HG03354 (cell line): ENCODE measurements at regions not wholly inside any gene's neighbourhood (a gene's known extent, or its start where the extent isn't known, plus 50 kb on each side); places are given as distances from the start of the nearest gene placed in this dataset.
A peak's percentile ranks its signal among the peaks of the same experiment; 100 is the strongest.
"Not testable (repeated sequence)": the region's sequence is repeated elsewhere in the genome, so short reads cannot be mapped to it uniquely, and the experiment has no call there.

Experiments used
- ATAC-seq: cut with Tn5 transposase; IDR thresholded peaks from one replicate; pipeline ENCODE4 v1.9.1; 2021; ENCODE audit warnings: mild to moderate bottlenecking; ENCODE audit not compliant: unreplicated experiment, poor library complexity, severe bottlenecking

DNA sequence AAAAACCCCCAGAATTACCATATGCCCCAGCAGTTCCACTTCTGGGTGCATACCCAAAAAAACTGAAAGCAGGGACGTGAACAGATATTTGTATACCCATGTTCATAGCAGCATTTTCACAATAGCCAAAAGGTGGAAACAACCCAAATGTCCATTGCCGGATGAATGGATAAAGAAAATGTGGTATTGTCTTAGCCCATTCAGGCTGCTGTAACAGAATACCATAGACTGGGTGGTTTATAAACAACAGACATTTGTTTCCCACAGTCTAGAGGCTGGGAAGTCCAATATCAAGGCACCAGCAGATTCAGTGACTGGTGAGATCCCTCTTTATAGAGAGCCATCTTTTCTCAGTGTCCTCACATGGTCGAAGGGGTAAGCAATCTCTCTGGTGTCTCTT is 182.1 kb upstream of the ANKRD28 start:
- ATAC-seq = no peak

- ATAC-seq = no peak
Measured at GRCh38 chr3:15982243-15982642, 184.5 kb upstream of the ANKRD28 start.

DNA sequence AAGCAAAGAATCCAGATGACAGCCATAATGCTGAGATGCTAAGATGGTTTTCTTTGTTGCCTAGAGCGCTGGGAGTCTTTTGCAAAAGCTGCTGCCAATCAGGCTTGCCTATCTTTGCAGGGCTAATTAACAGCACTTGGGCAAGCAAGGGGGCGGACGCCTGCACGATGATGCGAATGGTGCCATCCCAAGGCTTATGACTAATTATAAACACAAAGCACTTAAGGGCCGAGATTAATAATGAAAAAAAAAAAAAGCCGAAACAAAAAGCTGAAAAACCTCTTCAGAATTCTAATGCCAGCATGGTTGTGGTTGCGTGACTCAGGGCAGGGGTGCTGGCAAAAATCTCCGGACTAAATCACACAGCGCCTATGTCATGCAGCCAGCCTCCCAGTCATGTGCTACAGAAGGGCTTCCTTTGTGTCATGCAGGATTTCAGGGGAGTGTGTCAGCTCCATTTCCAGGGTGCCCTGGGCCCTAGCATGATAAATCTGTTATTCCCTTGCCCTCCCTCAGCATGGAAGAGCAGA is 185.0 kb upstream of the ANKRD28 start:
- ATAC-seq = no peak

DNA sequence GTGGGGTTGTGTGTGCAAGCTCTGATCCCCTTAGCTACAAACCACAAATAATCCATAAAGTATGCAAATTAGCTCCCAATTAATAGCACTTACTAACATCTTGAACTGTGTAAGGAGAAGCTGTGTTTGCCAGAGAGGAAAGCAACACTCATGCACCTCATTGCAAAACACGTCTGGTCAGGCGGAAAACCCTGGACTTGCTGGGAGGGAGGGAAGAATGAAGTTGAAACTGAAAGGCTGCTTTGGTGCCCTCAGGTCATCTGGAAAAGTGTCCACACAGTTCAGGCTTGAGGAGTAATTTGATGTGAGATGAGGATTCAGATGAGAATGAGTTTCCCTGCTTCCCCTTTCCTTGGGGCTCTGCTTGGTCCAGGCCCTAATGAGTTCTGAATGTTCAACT is 185.5 kb upstream of the ANKRD28 start:
- no peak for ATAC-seq

DNA sequence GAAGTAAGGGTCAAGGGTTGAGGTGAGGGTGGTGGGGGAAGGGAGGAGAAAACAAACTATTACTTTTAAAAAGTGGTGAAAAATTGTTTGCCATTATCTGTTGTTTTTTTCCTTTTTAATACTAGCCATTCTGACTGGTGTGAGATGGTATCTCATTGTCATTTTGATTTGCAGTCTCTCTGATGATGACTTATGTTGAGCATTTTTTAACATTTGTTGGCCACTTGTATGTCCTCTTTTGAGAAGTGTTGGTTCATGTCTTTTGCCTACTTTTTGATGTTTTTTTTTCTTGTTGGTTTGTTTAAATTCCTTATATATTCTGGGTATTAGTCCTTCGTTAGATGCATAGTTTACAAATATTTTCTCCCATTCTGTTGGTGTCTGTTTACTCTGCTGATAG is 185.9 kb upstream of the ANKRD28 start:
- no peak for ATAC-seq

DNA sequence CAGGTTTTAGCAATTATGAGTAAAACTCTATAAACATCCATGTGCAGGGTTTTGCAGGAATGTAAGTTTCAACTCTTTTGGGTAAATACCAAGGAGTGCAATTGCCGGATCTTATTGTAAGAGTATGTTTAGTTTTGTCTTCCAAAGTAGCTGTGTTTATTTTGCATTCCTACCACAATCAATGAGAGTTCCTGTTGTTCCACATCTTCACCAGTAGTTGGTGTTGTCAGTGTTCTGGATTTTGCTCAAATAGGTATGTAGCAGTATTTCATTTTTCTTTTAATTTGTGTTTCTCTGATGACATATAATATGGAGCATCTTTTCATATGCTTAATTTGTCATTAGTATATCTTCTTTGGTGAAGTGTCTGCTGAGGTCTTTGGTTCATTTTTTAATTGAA is 185.1 kb upstream of the GALNT15 start:
- no peak for ATAC-seq

- ATAC-seq = not testable (repeated sequence)
Measured at GRCh38 chr3:15993660-15994059, 180.8 kb upstream of the GALNT15 start.

GRCh38 chr3:15996496-15996895 is 178.0 kb upstream of the GALNT15 start:
- ATAC-seq = not testable (repeated sequence)

DNA sequence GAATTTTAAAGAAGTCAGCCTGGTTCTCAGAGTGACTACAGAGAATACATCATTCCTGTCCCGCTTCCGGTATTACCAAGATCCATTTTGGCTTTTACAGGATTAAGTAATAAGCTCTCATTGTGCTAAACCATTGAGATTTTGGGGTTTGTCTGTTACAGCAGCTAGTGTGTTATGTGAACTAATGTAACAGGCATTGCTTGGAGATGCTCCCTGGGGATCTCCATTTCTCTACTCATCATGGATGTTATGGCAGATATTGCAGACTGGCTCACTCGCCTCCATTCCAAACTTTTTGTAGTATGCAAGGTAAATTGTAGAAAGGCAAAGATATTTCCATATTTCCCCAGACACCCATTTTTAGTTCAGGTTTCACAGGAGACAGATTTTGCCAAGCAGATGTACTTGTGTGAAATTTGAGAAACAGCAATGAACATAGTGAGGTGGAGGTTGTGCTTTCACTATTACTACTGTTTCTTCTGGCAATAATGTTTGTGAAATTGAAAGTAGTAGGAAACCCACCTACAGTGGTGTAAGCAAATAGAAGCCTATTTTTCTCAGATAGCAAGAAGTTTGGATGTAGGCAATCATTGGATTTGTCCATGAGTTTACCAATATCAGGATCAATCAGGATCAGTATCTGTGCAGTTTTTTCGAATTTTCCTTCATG is 177.1 kb upstream of the GALNT15 start:
- ATAC-seq = peak; percentile 68

- ATAC-seq = no peak
Measured at GRCh38 chr3:15998911-15999310, 175.6 kb upstream of the GALNT15 start.

GRCh38 chr3:16004812-16005211 is 169.7 kb upstream of the GALNT15 start:
- no peak for ATAC-seq

GRCh38 chr3:16011376-16011775 is 163.1 kb upstream of the GALNT15 start:
- ATAC-seq = no peak

GRCh38 chr3:16012086-16012485 is 162.4 kb upstream of the GALNT15 start:
- ATAC-seq = no peak

- ATAC-seq = no peak
Measured at GRCh38 chr3:16013568-16013967, 160.9 kb upstream of the GALNT15 start.

DNA sequence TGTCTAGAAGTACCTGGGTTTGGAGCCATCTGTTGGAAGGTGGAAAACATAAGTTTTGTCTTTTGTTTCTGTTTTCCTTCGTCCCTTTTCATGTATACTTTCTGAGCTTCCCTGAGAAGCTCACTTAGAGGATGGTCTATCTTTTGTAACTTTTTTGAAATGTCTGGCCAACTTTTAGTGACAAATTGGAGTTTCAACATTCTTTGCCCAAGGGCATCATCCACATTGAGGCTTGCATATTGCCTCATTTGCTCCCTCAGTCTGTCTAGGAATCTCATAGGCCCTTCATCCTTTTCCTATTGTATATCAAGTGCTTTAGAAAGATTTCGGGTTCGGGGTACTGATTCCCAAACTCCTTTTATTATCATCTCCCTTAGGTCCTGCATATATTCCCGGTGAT is 152.7 kb upstream of the GALNT15 start:
- ATAC-seq = not testable (repeated sequence)

DNA sequence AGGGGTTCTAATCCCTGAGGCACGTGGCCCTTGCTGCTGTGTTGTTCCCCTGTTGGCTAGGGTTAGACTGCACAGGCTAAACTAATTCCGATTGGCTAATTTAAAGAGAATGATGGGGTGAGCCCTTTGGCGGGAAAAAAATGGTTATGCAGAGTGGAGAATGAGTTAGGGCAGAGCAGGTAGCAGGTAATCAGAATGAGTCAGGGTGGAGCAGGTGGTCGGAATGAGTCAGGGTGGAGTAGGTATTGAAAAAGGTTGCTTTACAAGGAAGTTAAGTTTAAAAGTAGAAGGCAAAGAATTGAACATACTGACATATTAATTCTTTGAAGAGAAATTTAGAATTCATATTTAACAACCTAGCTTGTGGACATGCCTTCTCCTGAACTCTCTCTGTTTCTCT is 150.6 kb upstream of the GALNT15 start:
- ATAC-seq = not testable (repeated sequence)

GRCh38 chr3:16024548-16024947 is 149.9 kb upstream of the GALNT15 start:
- ATAC-seq = no peak

GRCh38 chr3:16026753-16027152 is 147.7 kb upstream of the GALNT15 start:
- ATAC-seq = no peak

GRCh38 chr3:16028604-16029003 is 145.9 kb upstream of the GALNT15 start:
- no peak for ATAC-seq

DNA sequence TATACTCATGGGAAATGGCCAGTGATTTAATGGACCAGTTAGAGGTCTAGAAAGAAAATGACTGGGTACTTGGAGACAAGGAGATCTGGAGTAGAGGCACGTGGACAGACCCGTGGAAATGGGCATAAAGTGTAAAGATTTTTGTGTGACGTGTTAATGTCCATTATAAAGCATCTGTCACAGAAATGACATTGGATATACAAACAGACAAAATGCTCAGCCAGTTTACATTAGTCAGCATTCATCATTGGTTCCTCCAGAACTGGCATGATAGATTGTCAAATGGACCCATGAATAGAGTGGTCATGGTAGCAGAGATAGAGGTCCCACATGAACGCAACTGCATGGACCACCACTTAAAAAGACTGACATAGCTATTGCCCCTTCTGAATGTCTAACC is 144.1 kb upstream of the GALNT15 start:
- no peak for ATAC-seq

DNA sequence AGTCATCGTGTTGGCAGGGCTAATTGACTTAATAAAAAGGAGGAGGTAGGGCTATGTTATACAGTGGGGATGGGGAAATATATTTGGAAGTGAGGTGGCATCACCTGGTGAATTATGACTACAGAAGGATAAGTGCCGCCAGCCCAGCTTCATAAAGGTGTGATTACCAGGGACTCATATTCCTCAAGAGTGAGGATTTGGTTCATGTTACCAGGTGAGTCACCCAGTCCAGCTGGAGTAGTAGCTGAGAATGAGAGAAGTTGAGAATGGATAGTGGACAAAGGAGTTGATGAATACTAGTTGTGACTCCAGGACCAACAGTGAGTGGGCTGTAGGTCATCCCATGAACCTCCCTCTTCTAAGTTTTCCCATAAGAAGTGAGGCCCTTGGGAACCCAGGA is 143.0 kb upstream of the GALNT15 start:
- no peak for ATAC-seq
